ENCODE measurements at regions not wholly inside any gene's neighbourhood (a gene's known extent, or its start where the extent isn't known, plus 50 kb on each side); places are given as distances from the start of the nearest gene placed in this dataset.

GRCh38 chr1:34656299-34656698 is 98.5 kb upstream of the GJB5 start:
- Histone ChIP-seq H3K4me2 (ENCODE audit: insufficient read depth, insufficient read length, low read length) (no peak overlapping the region), H4K91ac (ENCODE audit: insufficient read length, low read depth, low read length) (no peak overlapping the region), H3K56ac (ENCODE audit: insufficient read length, low read depth, low read length) (no peak overlapping the region), H3K4me1 (ENCODE audit: insufficient read depth, low read length) (peaks cover 20% of the 10 kb centered on the region), H3K4ac (ENCODE audit: low read depth, low read length) (no peak overlapping the region), H3K23ac (ENCODE audit: insufficient read length, low read depth, low read length) (no peak overlapping the region), H2AFZ (ENCODE audit: low read length) (no peak overlapping the region), H4K5ac (ENCODE audit: insufficient read length, low read depth, low read length) (no peak overlapping the region), H3K79me2 (ENCODE audit: insufficient read depth, low read length) (no peaks in the 10 kb centered on the region), H4K8ac (replicated peaks; ENCODE audit: insufficient read length, low read depth, low read length) (no peak overlapping the region), H3K27me3 (ENCODE audit: insufficient read depth, low read length) (no peaks in the 10 kb centered on the region), H3K18ac (ENCODE audit: insufficient read length, low read depth, low read length) (no peak overlapping the region), H2BK120ac (ENCODE audit: low read depth, low read length, poor library complexity, severe bottlenecking) (no peak overlapping the region), H3K27ac (ENCODE audit: insufficient read length, low read depth, low read length) (no peak overlapping the region), H3K79me1 (ENCODE audit: insufficient read depth, low read depth, low read length, poor library complexity, severe bottlenecking) (no peaks in the 10 kb centered on the region), H3K9ac (ENCODE audit: extremely low read depth, insufficient read length, low read length) (no peak overlapping the region), H4K20me1 (ENCODE audit: control insufficient read depth, insufficient read depth, insufficient read length) (no peaks in the 10 kb centered on the region), H2BK5ac (ENCODE audit: insufficient read length, low read length) (no peak overlapping the region), H3K14ac (ENCODE audit: insufficient read depth, low read length) (no peak overlapping the region), H2BK20ac (ENCODE audit: low read depth, low read length, poor library complexity, severe bottlenecking) (no peak overlapping the region), H2AK5ac (ENCODE audit: insufficient read length, low read length) (no peak overlapping the region), H2BK15ac (ENCODE audit: low read depth, low read length) (no peak overlapping the region), H3T11ph (ENCODE audit: low read length) (no peak overlapping the region), H3K23me2 (ENCODE audit: insufficient read length, low read depth, low read length, poor library complexity, severe bottlenecking) (no peaks in the 10 kb centered on the region), H3K9me3 (ENCODE audit: control insufficient read depth, low read depth, low read length) (no peaks in the 10 kb centered on the region), H2BK12ac (ENCODE audit: insufficient read length, low read depth, low read length) (no peak overlapping the region)
- Mint-ChIP-seq H3K9me3 (no peaks in the 10 kb centered on the region), H3K27me3 (ENCODE audit: low read depth) (peaks cover 17% of the 10 kb centered on the region), H3K36me3 (ENCODE audit: insufficient read depth in 1 of 3, low read depth in 3 of 3) (no peaks in the 10 kb centered on the region; a peak in 1 of 7 replicates), H3K27ac (no peak overlapping the region; a peak in 1 of 7 replicates), H3K4me1 (peaks cover 48 to 63% of the 10 kb centered on the region in 2 experiments), H3K4me3 (no peak overlapping the region)
- no peak for TF ChIP-seq CTCF (conservative IDR thresholded peaks at IDR 0.05)
- no peak for DNase-seq
- no CpG with 5 or more reads among the region's 3 CpGs for WGBS (ENCODE audit: extremely low coverage, insufficient read length, low lambda C conversion rate)

All from H9 (cell line).